ENCODE measurements at regions not wholly inside any gene's neighbourhood (a gene's known extent, or its start where the extent isn't known, plus 50 kb on each side); places are given as distances from the start of the nearest gene placed in this dataset.
"Not testable (repeated sequence)": the region's sequence is repeated elsewhere in the genome, so short reads cannot be mapped to it uniquely, and the experiment has no call there.

DNA sequence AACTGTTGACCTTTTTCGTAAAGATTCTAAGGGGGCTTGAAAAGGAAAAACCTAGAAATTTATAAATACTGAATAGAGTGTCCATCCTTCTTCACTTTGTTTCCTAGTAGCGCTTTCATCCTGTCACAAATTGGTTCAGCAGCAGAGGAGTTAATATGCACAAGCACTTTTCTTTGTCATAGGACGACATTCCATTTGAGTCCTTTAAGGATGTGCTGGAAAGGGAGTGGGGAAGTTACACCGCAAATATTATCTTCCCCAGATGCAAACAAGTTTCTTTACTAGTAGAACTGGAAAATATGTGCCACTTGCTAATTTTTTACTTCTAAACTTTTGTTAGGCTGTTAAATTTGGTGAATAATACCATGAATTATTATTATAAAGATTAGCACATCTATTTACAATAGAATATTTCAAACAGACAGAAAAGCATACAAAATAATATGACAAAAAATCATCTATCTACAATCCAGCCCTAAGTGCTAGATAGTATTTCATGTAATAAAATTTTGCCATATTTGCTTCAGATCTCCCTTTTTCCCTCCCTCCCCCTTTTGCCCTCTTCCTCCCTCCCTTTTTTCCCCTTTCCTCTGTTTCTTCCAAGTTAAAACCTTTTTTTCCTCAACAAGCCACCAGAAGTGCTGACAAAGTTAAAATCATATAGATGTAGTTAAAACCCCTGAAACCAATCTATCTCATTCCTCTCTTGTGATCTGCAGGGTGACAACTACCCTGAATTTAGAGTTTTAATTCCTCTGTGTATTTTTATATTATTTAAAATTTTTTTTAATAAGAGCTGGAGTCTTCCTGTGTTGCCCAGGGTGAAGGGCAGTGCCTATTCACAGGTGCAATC is 50.5 kb upstream of the MAP4K3 start:
- DNase-seq: no peak

DNA sequence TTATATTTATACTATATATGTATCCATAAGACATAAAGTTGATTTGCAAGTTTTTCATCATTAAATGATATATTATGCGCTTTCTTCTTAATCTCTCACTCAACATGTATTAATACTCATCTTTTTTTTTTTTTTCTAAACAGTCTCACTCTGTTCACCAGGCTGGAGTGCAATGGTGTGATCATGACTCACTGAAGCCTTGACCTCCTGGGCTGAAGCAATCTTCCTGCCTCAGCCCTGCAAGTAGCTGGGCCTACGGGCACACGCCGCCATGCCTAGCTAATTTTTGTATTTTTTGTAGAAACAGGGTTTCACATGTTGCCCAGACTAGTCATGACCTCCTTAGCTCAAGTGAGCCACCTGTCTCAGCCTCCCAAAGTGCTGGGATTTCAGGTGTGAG is 51.4 kb upstream of the MAP4K3 start:
- DNase-seq: no peak

DNA sequence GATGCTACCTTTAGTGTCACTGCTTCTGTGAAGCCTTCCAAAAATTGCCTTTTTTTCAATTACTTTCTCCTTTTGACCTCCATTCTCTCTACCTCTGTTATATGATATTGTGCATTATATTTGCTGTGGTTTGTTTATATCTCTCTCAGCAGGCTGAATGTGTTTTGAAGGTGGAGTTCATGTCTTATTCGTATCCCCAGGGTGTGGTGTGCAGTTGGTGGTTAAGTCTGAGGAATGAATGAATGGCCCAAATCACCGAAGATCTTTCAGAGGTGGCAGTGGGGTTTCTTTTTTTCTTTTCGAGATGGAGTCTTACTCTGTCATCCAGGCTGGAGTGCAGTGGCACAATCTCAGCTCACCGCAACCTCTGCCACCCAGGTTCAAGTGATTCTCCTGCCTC is 53.5 kb upstream of the MAP4K3 start:
- no peak for DNase-seq

DNA sequence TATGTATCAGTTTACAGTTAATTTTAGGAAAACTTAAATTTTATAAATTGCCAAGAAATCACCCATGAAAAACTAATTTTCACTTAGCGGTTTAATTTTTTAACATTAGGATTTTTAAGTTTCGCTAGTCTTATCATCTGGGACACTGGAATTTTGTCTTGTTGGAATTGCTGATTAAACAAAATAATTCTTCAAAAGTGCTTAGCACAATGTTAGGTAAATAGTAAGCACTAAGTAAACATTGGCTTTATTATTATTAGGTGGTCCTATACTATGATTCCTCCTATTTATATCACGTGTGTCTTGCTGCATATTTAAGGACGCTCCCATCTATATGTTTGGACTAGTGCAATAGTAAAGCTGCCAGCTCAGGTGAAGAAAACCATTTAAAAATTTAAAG is 54.6 kb upstream of the MAP4K3 start:
- DNase-seq: no peak

DNA sequence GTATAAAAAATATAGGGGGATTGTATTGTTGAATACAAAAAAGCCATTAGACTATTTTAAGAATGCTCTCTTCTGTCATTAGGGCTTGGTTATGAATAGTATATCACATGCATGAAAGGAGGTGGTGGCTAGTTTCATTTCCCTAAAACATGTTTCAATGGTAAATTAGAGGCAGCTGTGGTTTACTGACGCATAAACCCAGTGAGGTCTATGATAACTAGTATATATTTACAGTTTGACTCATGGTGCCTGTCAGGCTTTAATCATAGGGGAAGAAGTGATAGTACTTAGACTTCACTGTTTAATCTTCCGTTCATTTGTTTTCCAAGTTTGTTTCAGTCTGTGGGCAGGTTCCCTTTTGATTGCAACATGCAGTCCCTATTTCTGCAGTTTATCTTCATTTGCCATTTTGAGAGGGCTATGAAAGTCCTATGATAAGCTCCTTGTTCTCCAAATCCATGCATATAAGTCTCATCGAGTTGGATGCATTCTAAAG is 55.1 kb upstream of the MAP4K3 start:
- no peak for DNase-seq

DNA sequence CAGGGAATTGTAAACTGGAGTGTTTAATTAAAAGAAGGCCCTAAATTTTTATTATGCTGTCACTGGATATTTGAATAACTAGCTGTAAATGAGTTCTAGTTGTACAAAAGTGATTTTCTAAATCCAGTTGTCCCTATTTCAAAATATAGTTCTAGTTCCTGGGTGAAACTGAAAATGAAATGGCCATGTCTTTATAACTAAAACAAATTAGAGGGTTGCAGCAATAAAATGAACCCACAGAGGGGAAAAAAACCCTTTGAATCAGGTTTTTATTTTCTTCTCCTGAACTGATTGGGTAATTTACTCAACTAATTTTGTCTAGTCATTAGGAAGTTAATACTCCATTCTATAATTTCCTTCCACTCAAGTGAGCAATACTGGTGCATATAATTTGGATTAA is 55.6 kb upstream of the MAP4K3 start:
- no peak for DNase-seq

DNA sequence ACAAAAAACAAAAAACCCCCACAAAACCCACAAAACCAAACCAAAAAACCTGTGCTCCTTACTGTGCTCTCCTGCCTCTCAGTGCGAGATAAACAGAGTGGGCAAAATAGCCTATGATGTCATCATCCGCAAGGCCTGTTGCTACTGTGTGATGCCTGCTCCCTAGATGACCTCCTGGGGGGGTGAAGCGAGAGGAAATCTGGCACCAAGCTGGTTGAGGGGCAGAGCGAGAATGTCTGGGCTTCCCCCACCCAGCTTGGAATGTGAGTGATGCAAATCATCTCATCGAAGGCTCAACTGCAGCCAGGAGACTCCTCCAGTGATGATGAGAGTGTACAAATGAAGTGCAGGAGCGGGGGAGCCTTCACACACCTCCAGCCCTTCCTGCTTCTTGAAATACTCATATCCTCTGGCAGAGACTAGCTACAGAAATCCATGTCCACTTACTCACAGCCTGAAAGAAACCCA is 57.7 kb upstream of the MAP4K3 start:
- no peak for DNase-seq

DNA sequence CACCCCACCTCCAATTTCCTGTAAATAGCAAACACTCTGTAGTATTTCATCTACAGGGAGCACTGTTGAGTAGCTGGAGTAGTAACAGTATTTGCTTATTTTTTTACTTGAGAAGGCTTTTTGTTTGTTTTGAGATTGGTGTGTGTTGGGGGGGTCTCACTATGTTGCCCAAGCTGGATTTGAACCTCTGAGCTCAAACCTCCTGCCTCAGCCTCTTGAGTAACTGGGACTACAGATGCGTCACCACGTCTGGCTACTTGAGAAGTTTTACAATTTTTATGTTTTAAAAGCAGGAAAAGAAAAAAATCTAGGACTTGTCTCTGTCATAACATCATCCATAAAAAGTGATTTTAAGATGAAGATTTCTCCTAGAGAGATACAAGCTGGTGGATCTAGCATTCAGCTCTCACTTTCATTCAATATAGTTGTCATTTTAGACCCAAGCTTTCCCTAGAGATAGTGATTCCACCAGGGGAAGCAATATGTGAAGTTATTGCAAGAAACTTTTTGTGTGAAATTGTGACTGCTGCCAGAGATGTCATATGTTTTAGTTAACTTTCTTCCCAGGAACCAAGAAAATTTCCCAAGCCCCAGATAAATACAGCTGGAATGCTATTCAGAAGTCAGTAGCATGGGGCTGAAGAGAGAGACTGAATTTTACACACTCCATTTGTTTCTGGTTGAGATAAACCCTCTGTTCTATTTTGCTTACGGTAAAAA is 60.2 kb upstream of the MAP4K3 start:
- DNase-seq: no peak

DNA sequence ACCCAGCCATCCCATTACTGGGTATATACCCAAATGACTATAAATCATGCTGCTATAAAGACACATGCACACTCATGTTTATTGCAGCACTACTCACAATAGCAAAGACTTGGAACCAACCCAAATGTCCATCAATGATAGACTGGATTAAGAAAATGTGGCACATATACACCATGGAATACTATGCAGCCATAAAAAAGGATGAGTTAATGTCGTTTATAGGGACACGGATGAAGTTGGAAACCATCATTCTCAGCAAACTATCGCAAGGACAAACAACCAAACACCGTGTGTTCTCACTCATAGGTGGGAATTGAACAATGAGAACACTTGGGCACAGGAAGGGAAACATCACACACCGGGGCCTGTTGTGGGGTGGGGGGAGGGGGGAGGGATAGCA is 61.1 kb upstream of the MAP4K3 start:
- DNase-seq: not testable (repeated sequence)

DNA sequence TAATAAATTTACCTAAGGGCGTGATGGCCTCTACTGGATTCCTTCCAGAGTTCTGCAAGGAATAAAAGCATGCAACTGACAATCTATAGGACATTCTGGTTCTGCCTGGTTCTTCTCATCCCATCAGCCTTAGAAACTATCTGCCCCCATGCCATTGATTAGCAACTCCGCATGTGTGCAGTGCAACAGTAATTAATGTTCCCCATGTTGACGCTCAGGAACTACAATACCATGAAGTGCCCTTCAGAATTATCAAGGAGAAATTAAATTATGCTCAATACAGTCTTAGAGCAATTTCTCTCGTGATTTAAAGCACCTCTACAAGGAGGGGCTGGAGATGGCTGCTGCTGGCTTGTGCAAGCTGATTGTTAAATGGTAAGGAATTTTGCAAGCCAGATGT is 61.7 kb upstream of the MAP4K3 start:
- no peak for DNase-seq

DNA sequence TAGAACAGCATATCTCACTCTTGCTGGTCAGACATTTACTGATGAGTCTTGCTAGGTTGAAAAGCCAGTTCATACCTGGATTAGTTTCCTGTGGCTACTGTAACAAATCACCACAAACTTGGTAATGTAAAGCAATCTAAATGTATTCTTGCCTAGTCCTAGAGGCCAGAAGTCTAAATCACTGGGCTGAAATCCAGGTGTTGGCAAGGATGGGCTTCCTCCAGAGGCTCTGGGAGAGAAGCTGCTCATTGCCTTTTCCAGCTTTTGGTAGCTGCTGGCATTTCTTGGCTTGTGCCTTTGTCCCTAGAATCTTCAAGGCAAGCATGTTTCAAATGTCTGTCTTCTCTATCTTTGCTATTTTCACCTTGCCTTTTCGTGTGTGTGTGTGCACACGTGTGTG is 62.3 kb upstream of the MAP4K3 start:
- no peak for DNase-seq

DNA sequence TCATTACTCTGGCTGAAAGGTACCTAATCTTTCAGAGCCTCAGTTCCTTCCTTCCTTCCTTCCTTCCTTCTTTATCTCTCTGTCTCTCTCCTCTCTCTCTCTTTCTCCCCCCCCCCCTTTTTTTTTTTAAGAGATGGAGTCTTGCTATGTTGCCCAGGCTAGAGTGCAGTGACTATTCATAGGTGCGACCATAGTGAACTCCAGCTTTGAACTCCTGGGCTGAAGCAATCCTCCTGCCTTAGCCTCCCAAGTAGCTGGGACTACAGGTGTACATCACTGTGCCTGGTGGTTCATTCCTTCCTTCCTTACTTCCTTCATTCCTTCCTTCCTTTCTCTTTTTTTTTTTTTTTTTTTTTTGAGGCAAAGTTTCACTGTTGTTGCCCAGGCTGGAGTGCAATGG is 64.3 kb upstream of the MAP4K3 start:
- no peak for DNase-seq

DNA sequence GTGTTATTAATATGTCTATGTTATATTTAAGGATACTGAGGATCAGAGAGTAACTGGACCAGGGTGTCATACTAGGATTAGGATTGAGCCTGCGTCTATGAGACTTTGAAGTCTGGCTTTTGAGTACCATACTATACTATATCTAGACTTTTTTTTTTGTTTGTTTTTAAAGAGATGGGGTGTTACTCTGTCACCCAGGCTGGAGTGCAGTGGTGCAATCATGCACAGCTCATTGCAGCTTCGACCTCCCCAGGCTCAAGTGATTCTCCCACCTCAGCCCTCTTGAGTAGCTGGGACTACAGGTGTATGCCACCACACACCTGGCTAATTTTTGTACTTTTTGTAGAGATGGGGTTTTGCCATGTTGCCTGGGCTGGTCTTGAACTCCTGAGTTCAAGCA is 66.2 kb upstream of the MAP4K3 start:
- no peak for DNase-seq

DNA sequence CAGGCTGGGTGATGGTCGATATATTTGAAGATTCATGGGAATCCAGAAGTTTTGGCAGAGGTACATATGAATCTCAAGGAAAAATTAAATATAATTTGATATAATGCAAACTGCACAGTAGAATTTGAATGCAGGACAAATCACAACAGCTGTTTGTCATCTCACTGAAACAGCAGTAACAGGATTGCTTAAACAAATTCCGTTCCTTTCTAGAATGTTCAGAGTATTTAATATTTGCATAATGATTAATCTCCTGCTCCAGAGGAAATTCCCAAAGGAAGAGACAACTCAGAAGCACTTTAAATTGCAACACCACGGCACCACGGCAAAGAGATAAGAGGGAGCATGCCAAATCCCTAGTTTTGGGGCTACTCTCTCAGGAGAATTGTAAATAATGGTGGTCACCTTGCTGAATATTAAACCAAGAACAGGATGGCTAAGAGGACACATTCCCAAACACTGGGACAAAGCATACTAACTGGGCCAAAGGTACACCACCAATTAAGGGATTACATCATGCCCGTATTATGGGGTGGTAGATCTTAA is 67.8 kb upstream of the MAP4K3 start:
- no peak for DNase-seq

DNA sequence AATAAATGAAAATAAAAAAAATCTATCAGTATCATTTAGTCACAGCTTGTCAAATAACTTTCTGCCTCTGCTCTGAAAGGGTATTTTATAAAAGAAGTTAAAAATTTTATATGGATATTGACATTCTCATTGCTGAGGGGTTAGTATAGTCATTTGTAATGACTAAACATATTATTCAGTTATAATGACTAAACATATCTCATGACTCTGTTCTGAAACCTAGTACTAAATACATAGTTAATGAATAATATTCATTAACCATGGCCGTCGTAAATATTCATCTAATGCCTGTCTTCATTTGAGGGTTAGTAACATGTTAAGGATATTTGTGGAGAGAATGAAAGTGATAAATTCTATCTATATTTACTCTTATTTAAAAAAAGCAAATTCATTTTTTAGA is 69.1 kb upstream of the MAP4K3 start:
- DNase-seq: no peak

DNA sequence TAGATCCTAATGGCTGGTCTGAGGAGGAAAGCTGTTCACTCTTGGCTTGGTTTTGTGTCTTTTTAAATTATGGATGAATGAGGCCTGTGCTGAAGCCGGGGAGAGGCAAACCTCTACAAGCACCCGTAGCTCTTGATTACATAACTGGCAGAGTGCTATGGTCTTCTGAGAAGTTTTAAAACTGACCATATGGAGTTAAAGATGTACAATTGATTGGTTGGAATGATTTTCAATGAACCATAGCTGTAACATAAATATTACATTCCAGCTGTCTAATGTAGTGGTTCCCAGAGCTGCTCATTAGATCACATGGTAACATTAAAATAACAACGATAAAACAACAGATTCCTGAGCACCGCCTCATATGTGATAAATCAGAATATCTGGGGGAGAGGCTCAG is 71.1 kb upstream of the MAP4K3 start:
- no peak for DNase-seq

DNA sequence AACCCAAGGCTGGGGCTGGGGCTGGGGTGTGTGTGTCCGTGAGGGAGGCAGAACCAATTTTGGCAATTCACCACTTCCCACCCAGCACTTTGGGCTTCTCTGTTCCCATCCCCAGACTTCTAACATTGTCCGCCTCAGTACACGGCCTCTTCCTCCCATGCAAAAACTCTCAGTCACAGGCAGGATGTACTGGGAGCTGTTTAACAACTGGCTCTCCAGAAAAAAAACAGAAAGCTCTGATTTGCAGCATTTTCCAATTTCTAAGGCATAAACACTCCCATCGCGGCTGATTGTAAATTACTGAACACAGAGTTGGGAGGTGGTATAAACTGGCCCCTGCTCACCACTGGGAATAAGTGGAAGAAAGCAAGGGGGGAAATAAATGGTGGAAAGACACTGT is 73.1 kb upstream of the MAP4K3 start:
- DNase-seq: no peak

DNA sequence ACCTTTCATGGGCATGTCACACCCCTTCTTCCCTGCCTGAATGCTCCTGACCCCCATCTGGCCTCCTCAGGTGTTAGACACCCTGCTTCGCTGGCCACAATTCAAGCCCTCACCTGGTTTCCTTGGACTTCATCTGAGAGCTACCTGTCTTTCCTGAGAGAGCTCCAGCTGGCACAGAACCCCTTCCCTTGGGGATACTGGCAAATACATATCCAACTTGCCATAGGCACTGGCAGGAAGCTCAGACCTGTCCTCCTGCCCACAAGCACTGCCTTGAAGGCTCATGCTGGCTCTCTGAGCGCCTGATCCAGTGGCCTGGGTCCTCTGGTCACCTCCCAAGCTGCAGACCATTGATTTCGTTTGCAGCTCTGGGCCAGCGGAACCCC is 74.1 kb upstream of the MAP4K3 start:
- DNase-seq: no peak

DNA sequence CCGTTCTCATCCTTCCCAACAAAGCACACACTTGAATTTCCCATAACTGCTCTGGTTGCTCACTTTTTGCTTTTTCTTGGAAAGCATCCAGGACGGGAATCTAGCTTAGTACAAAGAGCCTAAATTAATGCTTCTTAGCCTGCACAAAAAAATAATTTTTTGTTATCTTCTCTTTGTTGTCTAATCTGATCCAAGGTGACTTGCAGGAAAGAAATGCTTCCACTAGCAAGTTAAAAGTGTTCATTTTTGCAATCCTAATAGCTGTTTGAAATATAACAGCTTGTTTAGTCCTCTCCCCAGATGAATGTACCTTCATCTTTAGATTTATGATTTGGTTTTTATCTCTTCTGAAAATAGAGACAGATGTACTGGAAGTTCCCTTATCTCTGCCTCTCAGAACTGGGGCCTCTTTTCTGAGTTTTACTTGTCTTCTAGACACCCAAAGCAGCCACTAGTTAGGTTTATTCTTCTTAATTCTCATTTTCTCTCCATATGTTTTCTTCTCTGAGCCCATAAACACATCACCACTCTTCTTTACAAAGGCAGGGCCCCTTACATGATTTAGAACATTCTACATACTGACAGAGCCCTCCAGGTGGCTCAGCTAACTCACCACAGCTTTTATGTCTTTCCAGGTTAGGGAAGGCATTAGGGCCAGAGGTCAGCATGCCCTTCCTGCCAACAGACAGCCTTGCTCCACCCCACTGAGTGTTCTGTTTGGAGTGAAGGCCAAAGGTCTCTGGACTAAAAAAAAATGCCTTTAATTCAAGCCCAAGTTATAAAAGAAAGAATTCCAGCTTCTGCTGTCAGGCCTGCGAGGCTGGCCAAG is 74.7 kb upstream of the MAP4K3 start:
- no peak for DNase-seq

DNA sequence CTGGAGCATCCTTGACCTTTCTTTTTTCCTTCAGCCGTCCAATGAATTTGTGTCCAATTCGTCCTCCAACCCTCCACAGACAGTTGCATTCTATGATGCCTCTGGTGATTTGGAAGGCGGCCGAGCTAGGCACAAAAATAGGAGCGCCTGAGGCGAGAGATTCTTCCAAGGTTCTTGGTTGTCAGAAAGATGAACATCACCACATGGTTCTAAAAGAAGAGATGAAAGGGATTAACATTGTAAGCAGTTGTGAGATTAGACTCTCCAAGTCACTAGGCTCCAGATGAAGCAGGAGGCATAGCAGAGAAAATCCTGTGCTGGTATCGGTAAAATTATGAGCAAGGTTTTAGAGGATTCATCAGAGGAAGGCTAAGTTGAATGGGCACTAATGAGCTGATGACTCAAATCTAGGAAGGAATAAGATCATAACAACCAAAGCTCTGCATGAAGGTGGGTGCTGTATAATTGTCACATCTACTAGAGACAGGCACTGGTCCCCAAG is 75.4 kb upstream of the MAP4K3 start:
- DNase-seq: no peak

DNA sequence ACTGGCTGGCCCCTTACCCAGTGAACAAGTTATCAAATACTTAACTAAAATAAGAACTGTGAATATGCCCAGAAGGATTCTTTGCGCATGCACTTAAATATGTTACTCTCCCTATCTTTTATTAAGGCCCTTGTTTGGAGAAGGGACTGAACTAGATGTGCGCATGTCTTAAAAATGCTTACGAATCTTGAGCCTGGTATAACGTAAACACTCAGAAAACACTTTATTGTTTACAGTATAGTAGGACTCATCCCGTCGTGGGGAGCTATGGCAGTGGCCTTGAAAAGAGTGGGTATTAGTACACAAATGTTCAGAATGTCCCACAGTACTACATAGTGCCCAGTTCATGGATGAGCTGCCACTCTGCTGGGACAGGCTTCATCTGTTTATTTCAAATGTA is 75.9 kb upstream of the MAP4K3 start:
- DNase-seq: no peak

DNA sequence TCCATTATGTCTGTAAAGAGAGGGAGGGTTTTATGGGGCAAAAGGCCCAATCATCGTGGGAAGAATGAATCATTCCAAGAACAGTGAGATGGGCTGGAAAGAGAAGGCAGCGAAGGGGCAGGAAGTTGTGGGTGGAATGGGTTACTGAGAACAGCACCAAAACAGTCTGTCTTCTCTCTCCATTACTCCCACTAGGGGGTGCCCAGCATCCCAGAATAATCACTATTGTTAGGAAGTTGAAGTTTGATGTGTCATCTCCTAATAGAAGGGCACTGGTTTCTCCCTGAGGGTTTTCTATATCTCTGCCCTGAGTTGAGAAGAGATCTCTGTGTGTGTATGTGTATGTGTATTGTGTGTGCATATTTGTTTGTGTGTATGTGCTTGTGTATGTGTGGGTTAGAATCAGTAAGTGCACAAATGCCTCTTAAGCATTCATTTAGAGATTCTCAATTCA is 76.6 kb upstream of the MAP4K3 start:
- peak; percentile 76 for DNase-seq

DNA sequence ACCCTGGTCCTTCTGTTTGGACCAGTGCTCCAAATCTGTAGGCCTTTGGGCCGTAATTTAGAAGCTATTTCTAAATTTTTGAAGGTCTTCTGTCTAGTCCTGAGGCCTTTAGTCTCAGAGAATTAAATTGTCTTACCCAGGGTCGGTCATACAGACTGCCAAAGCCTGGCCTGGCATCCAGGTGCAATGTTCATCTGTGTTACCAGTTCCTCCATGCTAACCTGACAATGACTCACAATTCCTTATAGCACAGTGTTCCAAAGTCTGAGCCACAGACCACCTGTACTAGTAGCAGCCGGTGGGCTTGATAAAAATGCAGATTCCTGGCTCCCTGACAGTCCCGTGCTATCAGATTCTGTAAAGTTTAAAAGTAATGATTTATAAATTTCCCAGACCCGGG is 77.7 kb upstream of the MAP4K3 start:
- DNase-seq: no peak

Data from stimulated activated CD8-positive, alpha-beta memory T cell treated with anti-CD3 and anti-CD28 coated beads, Interleukin-4, amount 100 ng/mL, for 48 hours (primary cell).